ENCODE measurements at regions not wholly inside any gene's neighbourhood (a gene's known extent, or its start where the extent isn't known, plus 50 kb on each side); places are given as distances from the start of the nearest gene placed in this dataset.

DNA sequence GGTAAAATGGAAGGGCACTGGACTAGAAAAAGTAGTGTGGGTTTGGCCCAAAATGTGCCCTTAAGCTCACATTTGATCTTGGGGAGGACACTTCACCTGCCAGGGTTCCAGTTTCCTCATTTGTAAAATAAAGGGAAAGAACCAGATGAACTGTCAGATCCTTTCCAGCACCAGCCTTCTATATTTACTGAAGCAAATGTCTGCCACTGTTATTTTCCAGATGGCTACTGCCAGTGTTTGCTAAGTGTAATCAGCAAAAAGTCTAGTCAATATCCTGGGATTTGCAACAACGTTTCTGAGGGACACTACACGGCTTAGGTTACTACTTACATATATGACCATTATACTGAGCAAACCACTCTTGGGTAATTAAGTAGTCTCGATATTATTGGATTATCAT, 340.3 kb downstream of the KCNN2 start:
- no peaks in the 10 kb centered on the region for H3K27me3 Mint-ChIP-seq

DNA sequence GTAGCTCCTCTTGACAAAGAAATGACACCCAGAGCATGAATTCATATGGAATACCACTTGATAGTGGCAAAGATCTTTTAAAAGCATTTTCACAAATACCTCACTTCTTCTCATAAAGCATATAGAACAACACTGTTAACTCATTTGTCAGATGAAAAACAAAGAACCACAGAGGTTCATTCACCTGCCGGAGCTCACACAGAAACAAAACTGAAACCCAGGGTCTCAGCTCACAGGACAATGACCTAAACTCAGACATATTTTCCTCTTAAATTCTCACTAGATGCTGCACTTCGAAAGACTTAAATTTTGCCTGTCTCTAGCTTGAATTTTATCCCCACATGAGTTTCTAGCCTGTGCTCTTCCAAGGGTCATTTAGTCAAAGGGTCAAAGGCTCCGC, 339.0 kb downstream of the KCNN2 start:
- DNase-seq, result no peak
- Mint-ChIP-seq H3K27ac (no peak overlapping the region), H3K4me1 (ENCODE audit: low read depth) (no peaks in the 10 kb centered on the region), H3K27me3 (no peaks in the 10 kb centered on the region), H3K4me3 (no peak overlapping the region), H3K9me3 (peaks cover 3% of the 10 kb centered on the region), H3K36me3 (ENCODE audit: low read depth) (no peaks in the 10 kb centered on the region)

More for the DNA sequence above, 340.3 kb downstream of the KCNN2 start:
- no peaks in the 10 kb centered on the region for H3K36me3 Mint-ChIP-seq (ENCODE audit: low read depth)
- no peak for DNase-seq
- no peaks in the 10 kb centered on the region for H3K9me3 Mint-ChIP-seq
- no peak overlapping the region for H3K4me3 Mint-ChIP-seq
- H3K27ac Mint-ChIP-seq, result no peak overlapping the region
- no peaks in the 10 kb centered on the region for H3K4me1 Mint-ChIP-seq (ENCODE audit: low read depth)

DNA sequence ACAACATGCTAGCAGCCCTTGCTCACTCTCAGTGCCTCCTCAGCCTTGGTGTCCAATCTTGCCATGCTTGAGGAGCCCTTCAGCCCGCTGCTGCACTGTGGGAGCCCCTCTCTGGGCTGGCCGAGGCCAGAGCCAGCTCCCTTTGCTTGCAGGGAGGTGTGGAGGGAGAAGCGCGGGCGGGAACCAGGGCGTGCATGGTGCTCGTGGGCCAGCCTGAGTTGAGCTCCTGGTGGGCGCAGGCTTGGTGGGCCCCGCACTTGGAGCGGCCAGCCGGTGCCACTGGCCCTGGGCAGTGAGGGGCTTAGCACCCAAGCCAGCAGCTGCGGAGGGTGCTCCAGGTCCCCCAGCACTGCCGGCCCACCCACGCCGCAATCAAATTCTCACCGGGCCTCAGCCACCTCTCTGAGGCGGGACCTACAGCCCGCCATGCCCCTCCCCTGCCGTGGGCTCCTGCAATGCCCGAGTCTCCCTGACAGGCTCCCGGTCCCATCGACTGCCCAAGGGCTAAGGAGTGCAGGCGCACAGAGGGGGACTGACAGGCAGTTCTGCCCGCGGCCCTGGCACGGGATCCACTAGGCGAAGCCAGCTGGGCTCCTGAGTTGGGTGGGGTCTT, 333.5 kb downstream of the KCNN2 start:
- DNase-seq, result no peak
- Mint-ChIP-seq H3K27me3 (no peaks in the 10 kb centered on the region), H3K36me3 (ENCODE audit: low read depth) (no peaks in the 10 kb centered on the region), H3K9me3 (peaks cover 6% of the 10 kb centered on the region), H3K27ac (no peak overlapping the region), H3K4me1 (ENCODE audit: low read depth) (no peaks in the 10 kb centered on the region), H3K4me3 (no peak overlapping the region)

DNA sequence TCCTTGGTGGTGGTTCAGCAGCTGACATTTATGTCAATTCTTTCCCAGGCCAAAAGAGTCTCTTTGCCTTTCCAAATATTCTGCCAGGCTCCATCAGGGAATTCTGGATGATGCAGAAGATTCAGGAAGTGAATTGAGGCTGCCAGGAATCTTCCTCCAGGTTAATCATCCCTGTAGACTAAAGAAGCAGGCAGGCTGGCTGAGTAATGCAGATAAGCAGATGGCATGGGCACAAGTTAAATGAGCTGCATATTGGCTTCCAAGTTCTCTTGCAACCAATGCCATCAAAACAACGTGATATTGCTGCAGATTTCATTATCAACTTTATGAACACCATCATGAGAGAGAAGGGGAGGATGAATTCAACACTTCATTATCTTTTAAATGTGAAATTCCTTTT, 324.5 kb downstream of the KCNN2 start:
- no peaks in the 10 kb centered on the region for H3K36me3 Mint-ChIP-seq (ENCODE audit: low read depth)
- no peak overlapping the region for H3K4me3 Mint-ChIP-seq
- no peaks in the 10 kb centered on the region for H3K4me1 Mint-ChIP-seq (ENCODE audit: low read depth)
- H3K9me3 Mint-ChIP-seq, result no peaks in the 10 kb centered on the region
- no peaks in the 10 kb centered on the region for H3K27me3 Mint-ChIP-seq
- no peak overlapping the region for H3K27ac Mint-ChIP-seq
- DNase-seq, result no peak

DNA sequence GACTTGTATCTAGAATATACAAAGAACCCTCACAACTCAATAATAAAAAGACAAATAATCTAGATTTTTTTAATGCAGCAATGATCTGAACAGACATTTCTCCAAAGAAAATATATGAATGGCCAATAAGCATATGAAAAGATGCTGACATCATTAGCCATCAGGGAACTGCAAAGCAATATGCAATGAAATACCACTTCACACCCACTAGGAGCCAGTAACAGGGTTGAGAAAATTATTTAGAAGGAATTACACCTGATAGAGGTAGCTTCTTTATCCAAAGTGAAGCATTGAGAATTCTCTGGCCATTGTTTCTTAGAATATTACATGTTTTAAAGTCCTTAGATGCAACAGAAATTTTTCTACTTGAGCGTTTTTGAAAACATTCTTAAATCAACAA, 316.9 kb downstream of the KCNN2 start:
- no peaks in the 10 kb centered on the region for H3K9me3 Mint-ChIP-seq
- H3K4me3 Mint-ChIP-seq, result no peak overlapping the region
- no peaks in the 10 kb centered on the region for H3K4me1 Mint-ChIP-seq (ENCODE audit: low read depth)
- no peaks in the 10 kb centered on the region for H3K36me3 Mint-ChIP-seq (ENCODE audit: low read depth)
- H3K27me3 Mint-ChIP-seq, result no peaks in the 10 kb centered on the region
- H3K27ac Mint-ChIP-seq, result no peak overlapping the region
- no peak for DNase-seq

DNA sequence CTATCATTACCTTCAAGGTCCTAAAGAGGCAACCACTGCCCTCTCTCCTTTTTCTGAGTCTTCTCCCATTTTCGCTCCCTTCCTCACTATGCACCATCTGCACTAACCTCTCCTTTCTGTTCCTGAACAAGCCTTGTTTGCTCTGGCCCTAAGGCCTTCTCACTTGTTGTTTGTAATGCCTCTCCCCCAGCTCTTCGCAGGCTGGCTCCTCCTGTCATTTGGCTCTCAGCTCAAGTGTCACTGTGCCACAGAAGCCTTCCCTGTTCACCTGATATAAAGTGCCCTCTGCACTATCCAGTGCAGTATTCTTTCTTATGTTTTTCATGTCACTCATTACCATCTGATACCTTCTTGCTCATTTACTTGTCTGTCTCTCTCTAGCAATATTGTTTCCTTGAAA, 303.7 kb downstream of the KCNN2 start:
- Mint-ChIP-seq H3K9me3 (peaks cover 7% of the 10 kb centered on the region), H3K36me3 (ENCODE audit: low read depth) (no peaks in the 10 kb centered on the region)

DNA sequence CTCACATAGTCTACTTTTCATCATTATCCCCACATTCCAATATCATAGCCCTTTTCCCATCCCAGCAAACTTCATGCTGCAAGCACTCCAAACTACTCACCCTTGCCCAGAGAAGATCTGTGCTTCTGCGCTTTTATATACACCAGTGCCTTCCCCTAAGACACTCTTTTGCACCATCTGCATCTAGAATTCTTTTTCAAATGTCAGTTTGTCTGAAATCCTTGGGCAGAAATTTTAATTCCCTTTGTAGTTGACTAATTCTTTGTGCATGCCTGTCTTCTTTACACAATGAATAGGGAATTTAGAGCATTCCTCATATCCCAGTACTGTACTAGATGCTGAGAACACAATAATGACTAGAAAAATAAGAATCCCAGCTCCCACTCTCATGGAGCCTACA, 298.9 kb downstream of the KCNN2 start:
- Mint-ChIP-seq H3K4me3 (no peak overlapping the region), H3K36me3 (ENCODE audit: low read depth) (no peaks in the 10 kb centered on the region), H3K9me3 (peaks cover 3% of the 10 kb centered on the region), H3K27ac (no peak overlapping the region), H3K4me1 (ENCODE audit: low read depth) (no peaks in the 10 kb centered on the region), H3K27me3 (no peaks in the 10 kb centered on the region)
- DNase-seq, result no peak

More for the DNA sequence above, 303.7 kb downstream of the KCNN2 start:
- Mint-ChIP-seq H3K27me3 (no peaks in the 10 kb centered on the region), H3K4me1 (ENCODE audit: low read depth) (no peaks in the 10 kb centered on the region), H3K27ac (no peak overlapping the region), H3K4me3 (no peak overlapping the region)
- no peak for DNase-seq

DNA sequence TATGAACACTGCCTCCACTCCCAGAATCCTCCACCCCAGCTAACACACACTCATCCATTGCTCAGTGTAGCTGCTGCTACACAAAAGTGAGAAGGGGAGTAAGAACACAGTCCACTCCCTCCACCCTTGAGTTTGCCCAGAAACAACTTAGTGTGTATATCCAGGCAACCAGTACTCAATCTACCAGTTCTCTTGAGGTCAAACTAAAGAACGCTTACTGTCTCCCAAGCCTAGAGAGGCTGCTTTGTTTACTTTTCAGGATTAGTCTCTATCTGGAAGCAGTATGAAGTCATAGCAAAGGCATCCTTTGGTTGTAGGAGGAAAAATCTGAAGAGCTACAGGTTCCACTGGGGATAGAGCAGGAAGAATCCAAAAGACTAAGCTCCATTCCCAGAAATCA, 296.3 kb downstream of the KCNN2 start:
- no peak overlapping the region for H3K4me3 Mint-ChIP-seq
- H3K4me1 Mint-ChIP-seq (ENCODE audit: low read depth), result no peaks in the 10 kb centered on the region
- H3K9me3 Mint-ChIP-seq, result no peaks in the 10 kb centered on the region
- H3K27me3 Mint-ChIP-seq, result no peaks in the 10 kb centered on the region
- H3K27ac Mint-ChIP-seq, result no peak overlapping the region
- no peaks in the 10 kb centered on the region for H3K36me3 Mint-ChIP-seq (ENCODE audit: low read depth)
- DNase-seq, result no peak

DNA sequence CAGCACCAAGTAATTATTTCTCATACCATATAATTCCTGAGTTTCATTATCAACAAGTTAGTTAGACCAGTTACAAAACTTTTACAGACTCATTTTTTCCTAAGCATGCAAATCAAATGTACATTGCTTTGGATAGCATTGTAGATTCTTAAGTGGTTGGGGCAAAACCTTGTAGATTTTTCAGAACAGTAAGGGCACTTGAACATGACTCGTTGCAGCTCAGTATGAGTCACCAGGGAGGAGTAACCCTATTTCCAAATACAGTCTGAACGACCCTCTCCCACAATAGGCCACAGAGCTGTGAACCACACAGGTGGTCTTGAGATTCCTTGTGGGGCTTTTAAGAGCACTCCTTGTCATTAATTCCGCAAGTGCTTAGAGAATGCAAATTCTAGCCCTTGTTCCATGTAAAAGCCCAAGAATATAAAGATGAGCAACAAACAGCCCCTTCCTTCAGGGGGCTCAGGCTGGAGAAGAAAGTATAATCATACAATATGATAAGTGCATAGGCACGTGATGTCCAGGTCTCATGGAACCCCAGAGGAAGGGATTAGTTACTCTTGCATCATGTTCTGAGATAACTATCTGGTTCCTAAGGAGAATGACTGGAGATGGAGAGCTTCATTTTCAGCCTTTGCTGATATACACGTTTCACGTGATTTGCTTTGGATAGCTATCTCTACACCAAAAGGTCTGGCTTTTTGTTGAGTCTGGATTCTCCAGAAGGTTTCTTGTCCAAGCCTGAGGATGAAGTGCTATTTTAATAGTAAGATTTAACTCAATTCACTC, 295.7 kb downstream of the KCNN2 start:
- H3K36me3 Mint-ChIP-seq (ENCODE audit: low read depth), result no peaks in the 10 kb centered on the region
- no peak overlapping the region for H3K27ac Mint-ChIP-seq
- no peaks in the 10 kb centered on the region for H3K27me3 Mint-ChIP-seq
- no peak overlapping the region for H3K4me3 Mint-ChIP-seq
- no peak for DNase-seq
- H3K9me3 Mint-ChIP-seq, result no peaks in the 10 kb centered on the region
- H3K4me1 Mint-ChIP-seq (ENCODE audit: low read depth), result no peaks in the 10 kb centered on the region

DNA sequence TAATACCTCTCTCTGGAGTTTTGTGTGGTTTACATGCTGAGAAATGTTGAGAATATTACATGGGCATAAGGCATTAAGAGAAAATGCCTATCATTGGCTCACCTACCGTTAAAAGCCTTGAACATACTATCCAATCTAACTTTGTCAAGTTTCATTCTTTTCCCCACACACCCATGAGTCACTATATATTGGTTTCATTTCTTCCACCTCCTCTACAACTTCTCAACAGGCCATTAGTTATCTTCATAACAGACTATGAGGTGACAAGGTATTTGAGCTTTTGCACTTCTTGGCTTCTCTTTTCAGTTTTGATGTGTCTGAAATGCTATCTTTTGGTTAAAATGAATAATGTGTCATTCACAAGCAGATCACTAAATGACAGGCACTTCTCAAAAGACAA, 288.0 kb downstream of the KCNN2 start:
- Mint-ChIP-seq H3K4me3 (no peak overlapping the region), H3K4me1 (ENCODE audit: low read depth) (no peaks in the 10 kb centered on the region), H3K36me3 (ENCODE audit: low read depth) (no peaks in the 10 kb centered on the region), H3K9me3 (peaks cover 2% of the 10 kb centered on the region), H3K27me3 (no peaks in the 10 kb centered on the region), H3K27ac (no peak overlapping the region)
- DNase-seq, result no peak

DNA sequence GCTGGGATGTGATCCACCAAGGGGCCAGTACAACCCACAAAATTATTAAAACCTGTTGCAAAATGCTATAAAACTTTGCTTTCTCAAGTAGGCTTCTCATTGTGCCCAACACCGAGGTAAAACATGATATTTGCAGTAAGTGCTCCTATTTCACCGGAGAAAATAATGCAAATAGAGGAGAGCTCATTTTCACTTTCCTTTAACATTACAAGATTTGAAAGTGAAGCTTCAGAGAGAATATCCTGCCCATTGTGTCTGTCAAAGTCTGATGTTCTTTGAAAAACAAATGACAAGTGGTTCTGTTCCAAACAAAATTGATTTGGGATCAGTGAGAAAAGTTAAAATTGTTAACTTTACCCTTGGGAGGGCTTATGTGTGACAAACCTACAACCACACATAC, 287.1 kb downstream of the KCNN2 start:
- H3K27me3 Mint-ChIP-seq, result no peaks in the 10 kb centered on the region
- H3K36me3 Mint-ChIP-seq (ENCODE audit: low read depth), result no peaks in the 10 kb centered on the region
- no peak overlapping the region for H3K27ac Mint-ChIP-seq
- no peak for DNase-seq
- no peak overlapping the region for H3K4me3 Mint-ChIP-seq
- H3K9me3 Mint-ChIP-seq, result peaks cover 5% of the 10 kb centered on the region
- no peaks in the 10 kb centered on the region for H3K4me1 Mint-ChIP-seq (ENCODE audit: low read depth)

DNA sequence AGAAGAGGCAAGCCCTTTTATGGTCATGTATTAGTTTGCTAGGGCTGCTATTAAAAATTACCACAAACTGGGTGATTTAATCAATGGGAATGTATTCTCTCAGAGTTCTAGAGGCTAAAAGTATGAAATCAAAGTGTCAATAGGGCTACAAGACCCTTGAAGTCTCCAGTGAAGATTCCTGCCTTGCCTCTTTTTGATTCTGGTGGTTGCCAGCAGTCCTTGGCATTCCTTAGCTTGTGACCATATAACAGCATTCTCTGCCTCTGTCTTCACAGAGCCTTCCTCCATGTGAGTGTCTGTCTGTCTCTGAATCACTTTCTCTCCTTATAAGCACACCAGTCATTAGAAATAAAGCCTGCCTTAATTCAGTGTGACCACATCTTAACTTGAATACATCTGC, 282.7 kb downstream of the KCNN2 start:
- Mint-ChIP-seq H3K4me3 (no peak overlapping the region), H3K27ac (no peak overlapping the region), H3K27me3 (no peaks in the 10 kb centered on the region), H3K36me3 (ENCODE audit: low read depth) (no peaks in the 10 kb centered on the region), H3K9me3 (peaks cover 13% of the 10 kb centered on the region), H3K4me1 (ENCODE audit: low read depth) (no peaks in the 10 kb centered on the region)
- DNase-seq, result no peak

DNA sequence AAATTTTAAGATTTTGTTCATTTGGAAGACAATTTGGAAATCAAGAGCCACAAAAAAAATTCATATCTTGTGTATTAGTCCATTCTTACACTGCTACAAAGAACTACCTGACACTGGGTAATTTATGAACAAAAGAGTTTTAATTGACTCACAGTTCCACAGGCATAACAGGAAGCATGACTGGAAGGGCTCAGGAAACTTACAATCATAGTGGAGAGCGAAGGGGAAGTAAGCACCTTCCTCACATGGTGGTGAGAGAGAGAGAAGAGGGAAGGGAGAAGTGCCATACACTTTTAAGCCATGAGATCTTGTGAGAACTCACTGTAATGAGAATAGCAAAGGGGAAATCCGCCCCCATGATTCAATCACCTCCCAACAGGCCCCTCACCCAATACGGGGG, 274.4 kb downstream of the KCNN2 start:
- Mint-ChIP-seq H3K4me3 (no peak overlapping the region), H3K27me3 (no peaks in the 10 kb centered on the region), H3K9me3 (peaks cover 5% of the 10 kb centered on the region), H3K36me3 (ENCODE audit: low read depth) (no peaks in the 10 kb centered on the region), H3K4me1 (ENCODE audit: low read depth) (no peaks in the 10 kb centered on the region), H3K27ac (no peak overlapping the region)
- no peak for DNase-seq

DNA sequence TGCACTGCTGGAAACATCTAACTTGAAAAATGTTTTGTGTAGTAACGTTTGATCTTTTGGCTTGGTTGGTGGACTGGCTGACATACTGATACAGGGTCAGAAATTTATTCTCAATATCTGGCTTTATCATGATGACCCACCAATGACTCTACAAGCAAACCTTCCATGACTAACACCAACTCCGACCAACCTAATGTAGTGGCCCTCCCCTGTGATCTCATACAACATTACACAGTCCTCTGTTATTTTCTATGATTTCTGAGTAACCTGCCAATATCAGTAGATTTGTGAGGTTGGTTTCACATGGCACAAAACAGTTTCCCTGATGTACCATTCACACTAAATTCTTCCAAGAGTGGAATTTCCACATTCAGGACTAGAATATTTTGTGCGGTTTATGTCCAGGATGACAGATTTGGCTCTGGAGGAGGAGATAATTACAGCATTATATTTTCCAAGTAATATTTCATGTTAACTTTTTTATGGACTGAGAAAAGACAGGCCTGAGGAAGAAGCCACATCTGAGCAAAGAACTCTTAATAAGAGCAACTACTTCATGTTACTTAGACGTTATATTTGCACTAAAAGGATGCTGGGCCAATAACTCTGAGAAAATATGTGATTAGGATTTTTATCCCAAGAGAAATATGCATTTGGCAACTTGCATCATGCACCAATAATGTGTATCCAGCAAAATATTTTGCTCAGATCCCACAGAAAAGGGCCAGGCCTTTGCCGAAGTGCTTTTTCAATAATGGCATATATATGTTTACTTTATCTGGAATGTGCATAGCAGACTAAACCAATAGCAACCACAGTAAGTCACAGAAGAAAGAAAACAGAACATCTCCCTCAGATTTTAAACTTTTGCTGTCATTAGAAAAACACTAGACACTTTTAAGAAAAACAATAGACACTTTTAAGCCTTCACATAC, 273.4 kb downstream of the KCNN2 start:
- no peak overlapping the region for H3K27ac Mint-ChIP-seq
- no peak for DNase-seq
- H3K9me3 Mint-ChIP-seq, result peaks cover 5% of the 10 kb centered on the region
- H3K4me1 Mint-ChIP-seq (ENCODE audit: low read depth), result no peaks in the 10 kb centered on the region
- H3K27me3 Mint-ChIP-seq, result no peaks in the 10 kb centered on the region
- no peak overlapping the region for H3K4me3 Mint-ChIP-seq
- H3K36me3 Mint-ChIP-seq (ENCODE audit: low read depth), result no peaks in the 10 kb centered on the region

DNA sequence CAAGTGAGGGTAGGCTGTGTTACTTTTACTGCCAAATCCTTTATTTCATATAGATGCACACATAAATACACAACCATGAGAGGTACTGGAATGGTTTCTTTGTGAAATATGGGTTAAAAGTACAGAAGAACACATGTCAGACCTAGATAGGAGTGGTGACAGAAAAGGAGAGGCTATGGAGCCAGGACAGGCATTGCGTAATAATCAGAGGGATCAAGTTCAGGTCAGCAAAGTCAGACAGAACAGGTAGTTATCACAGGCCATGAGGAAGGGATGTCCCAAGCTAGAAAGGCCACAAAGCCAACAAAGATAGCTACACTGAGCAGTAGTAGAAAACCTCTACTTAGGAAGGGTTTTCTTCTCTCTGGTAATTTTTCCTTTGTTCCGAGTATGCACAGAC, 272.6 kb downstream of the KCNN2 start:
- Mint-ChIP-seq H3K27ac (no peak overlapping the region), H3K4me1 (ENCODE audit: low read depth) (no peaks in the 10 kb centered on the region), H3K27me3 (no peaks in the 10 kb centered on the region), H3K9me3 (peaks cover 3% of the 10 kb centered on the region), H3K36me3 (ENCODE audit: low read depth) (no peaks in the 10 kb centered on the region), H3K4me3 (no peak overlapping the region)
- no peak for DNase-seq
